Activated T-cell treated with anti-CD3 and anti-CD28 coated beads for 4 hours (primary cell): ENCODE measurements at regions not wholly inside any gene's neighbourhood (a gene's known extent, or its start where the extent isn't known, plus 50 kb on each side); places are given as distances from the start of the nearest gene placed in this dataset.
"Not testable (repeated sequence)": the region's sequence is repeated elsewhere in the genome, so short reads cannot be mapped to it uniquely, and the experiment has no call there.

Source experiments
- DNase-seq: peaks from one replicate; pipeline ENCODE4 v3.0.0-alpha.2; 2020

- no peak for DNase-seq
Measured at GRCh38 chr1:244325056-244325758, 126.5 kb downstream of the ADSS2 start.

GRCh38 chr1:244326757-244327156 lies 125.0 kb downstream of the ADSS2 start:
- DNase-seq, result no peak

GRCh38 chr1:244327533-244327932 lies 124.2 kb downstream of the ADSS2 start:
- DNase-seq, result no peak

- DNase-seq, result no peak
Measured at GRCh38 chr1:244328476-244328875, 123.2 kb downstream of the ADSS2 start.

GRCh38 chr1:244329591-244330317 lies 122.0 kb downstream of the ADSS2 start:
- no peak for DNase-seq

GRCh38 chr1:244330318-244330625 lies 121.4 kb downstream of the ADSS2 start:
- no peak for DNase-seq

GRCh38 chr1:244332761-244333160 lies 118.9 kb downstream of the ADSS2 start:
- DNase-seq, result not testable (repeated sequence)

GRCh38 chr1:244334315-244334714 lies 117.4 kb downstream of the ADSS2 start:
- not testable (repeated sequence) for DNase-seq

GRCh38 chr1:244334842-244335241 lies 116.9 kb downstream of the ADSS2 start:
- not testable (repeated sequence) for DNase-seq

- no peak for DNase-seq
Measured at GRCh38 chr1:244335456-244335855, 116.3 kb downstream of the ADSS2 start.

- no peak for DNase-seq
Measured at GRCh38 chr1:244336232-244336899, 115.3 kb downstream of the ADSS2 start.

GRCh38 chr1:244337839-244338238 lies 113.9 kb downstream of the ADSS2 start:
- DNase-seq, result no peak

GRCh38 chr1:244339073-244339692 lies 112.5 kb downstream of the ADSS2 start:
- no peak for DNase-seq

- DNase-seq, result no peak
Measured at GRCh38 chr1:244339776-244340175, 111.9 kb downstream of the ADSS2 start.

GRCh38 chr1:244340396-244340795 lies 111.3 kb downstream of the ADSS2 start:
- DNase-seq, result no peak

- DNase-seq, result no peak
Measured at GRCh38 chr1:244341455-244342450, 110.0 kb downstream of the ADSS2 start.

- DNase-seq, result no peak
Measured at GRCh38 chr1:244344001-244344400, 107.7 kb downstream of the ADSS2 start.

- no peak for DNase-seq
Measured at GRCh38 chr1:244346972-244347618, 104.6 kb downstream of the ADSS2 start.

GRCh38 chr1:244347942-244348341 lies 103.8 kb downstream of the ADSS2 start:
- no peak for DNase-seq

- no peak for DNase-seq
Measured at GRCh38 chr1:244349103-244349531, 102.6 kb downstream of the ADSS2 start.

GRCh38 chr1:244349581-244350001 lies 102.1 kb downstream of the ADSS2 start:
- DNase-seq, result no peak

- no peak for DNase-seq
Measured at GRCh38 chr1:244350027-244350426, 101.7 kb downstream of the ADSS2 start.
